ENCODE measurements at regions not wholly inside any gene's neighbourhood (a gene's known extent, or its start where the extent isn't known, plus 50 kb on each side); places are given as distances from the start of the nearest gene placed in this dataset.

GRCh38 chr10:31595992-31596391, 277.0 kb downstream of the ZEB1 start:
- no peaks in the 10 kb centered on the region for H3K4me1 ChIP-seq (ENCODE audit: control insufficient read depth, insufficient read depth, low read length)
- H3K27ac ChIP-seq (ENCODE audit: low read length): no peak overlapping the region
- intact Hi-C loops (cut with micrococcal nuclease): no loop called here
- H3K9me3 Mint-ChIP-seq: peaks cover 5 to 8% of the 10 kb centered on the region in 2 donors
- H3K27ac Mint-ChIP-seq: no peak overlapping the region
- no peak for DNase-seq
- TF ChIP-seq, protein P1, sequence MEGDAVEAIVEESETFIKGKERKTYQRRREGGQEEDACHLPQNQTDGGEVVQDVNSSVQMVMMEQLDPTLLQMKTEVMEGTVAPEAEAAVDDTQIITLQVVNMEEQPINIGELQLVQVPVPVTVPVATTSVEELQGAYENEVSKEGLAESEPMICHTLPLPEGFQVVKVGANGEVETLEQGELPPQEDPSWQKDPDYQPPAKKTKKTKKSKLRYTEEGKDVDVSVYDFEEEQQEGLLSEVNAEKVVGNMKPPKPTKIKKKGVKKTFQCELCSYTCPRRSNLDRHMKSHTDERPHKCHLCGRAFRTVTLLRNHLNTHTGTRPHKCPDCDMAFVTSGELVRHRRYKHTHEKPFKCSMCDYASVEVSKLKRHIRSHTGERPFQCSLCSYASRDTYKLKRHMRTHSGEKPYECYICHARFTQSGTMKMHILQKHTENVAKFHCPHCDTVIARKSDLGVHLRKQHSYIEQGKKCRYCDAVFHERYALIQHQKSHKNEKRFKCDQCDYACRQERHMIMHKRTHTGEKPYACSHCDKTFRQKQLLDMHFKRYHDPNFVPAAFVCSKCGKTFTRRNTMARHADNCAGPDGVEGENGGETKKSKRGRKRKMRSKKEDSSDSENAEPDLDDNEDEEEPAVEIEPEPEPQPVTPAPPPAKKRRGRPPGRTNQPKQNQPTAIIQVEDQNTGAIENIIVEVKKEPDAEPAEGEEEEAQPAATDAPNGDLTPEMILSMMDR (IDR thresholded peaks at IDR 0.05): no peak
- H3K4me1 Mint-ChIP-seq: no peaks in the 10 kb centered on the region
- H3K4me3 Mint-ChIP-seq: no peak overlapping the region
- H3K27me3 ChIP-seq (ENCODE audit: control insufficient read depth, insufficient read depth, low read length): no peaks in the 10 kb centered on the region
- H3K4me3 ChIP-seq (ENCODE audit: low read length): no peak overlapping the region
- 54% methylated on average over 3 of the region's 3 CpGs for WGBS (ENCODE audit: insufficient coverage)
- H3K9me3 ChIP-seq (ENCODE audit: control insufficient read depth, insufficient read depth, low read length): no peaks in the 10 kb centered on the region
- H3K36me3 Mint-ChIP-seq: peaks cover 13% of the 10 kb centered on the region
- H3K36me3 ChIP-seq (ENCODE audit: control insufficient read depth, insufficient read depth, low read length): no peaks in the 10 kb centered on the region
- peaks cover 13 to 18% of the 10 kb centered on the region in 2 donors for H3K27me3 Mint-ChIP-seq (ENCODE audit: low read depth in 2 of 2)
- ATAC-seq: no peak

DNA sequence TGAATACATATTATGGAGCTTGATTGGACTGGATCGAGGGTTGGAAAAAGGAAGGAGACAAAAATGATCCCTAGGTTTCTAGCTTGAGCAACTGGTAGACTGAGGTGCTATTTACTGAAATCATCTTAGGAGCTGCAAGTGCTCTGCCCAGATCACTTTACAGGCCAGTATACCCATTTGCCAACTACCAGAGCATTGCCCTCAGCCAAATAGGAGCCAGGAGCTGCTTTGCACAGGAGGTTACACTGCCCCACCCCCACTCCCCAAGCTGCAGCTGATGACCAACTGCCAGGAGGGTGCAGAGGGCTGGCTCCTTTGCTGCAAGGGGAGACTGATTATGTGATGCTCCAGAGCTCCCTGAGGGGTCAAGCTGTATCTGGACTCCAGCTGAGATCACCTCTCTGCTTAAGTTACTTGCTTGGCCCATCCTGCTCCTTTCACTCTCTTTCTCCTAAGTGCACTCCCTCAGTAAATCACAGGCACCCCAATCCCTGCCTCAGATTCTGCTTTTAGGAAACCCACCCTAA, 275.4 kb downstream of the ZEB1 start:
- Mint-ChIP-seq H3K27ac (no peak overlapping the region), H3K27me3 (ENCODE audit: low read depth in 2 of 2) (peaks cover 18 to 23% of the 10 kb centered on the region in 2 donors), H3K9me3 (peaks cover 5 to 8% of the 10 kb centered on the region in 2 donors), H3K4me3 (no peak overlapping the region), H3K4me1 (no peaks in the 10 kb centered on the region), H3K36me3 (peaks cover 13% of the 10 kb centered on the region)
- ATAC-seq (no peak), DNase-seq (no peak)
- no peak overlapping the region for H3K27ac ChIP-seq (ENCODE audit: low read length)
- H3K9me3 ChIP-seq (ENCODE audit: control insufficient read depth, insufficient read depth, low read length): no peaks in the 10 kb centered on the region
- H3K36me3 ChIP-seq (ENCODE audit: control insufficient read depth, insufficient read depth, low read length): no peaks in the 10 kb centered on the region
- 91% methylated on average over 1 of the region's 1 CpG for WGBS (ENCODE audit: insufficient coverage)
- TF ChIP-seq, protein P1 (IDR thresholded peaks at IDR 0.05): no peak
- intact Hi-C loops (cut with micrococcal nuclease): no loop called here
- no peaks in the 10 kb centered on the region for H3K4me1 ChIP-seq (ENCODE audit: control insufficient read depth, insufficient read depth, low read length)
- no peaks in the 10 kb centered on the region for H3K27me3 ChIP-seq (ENCODE audit: control insufficient read depth, insufficient read depth, low read length)
- H3K4me3 ChIP-seq (ENCODE audit: low read length): no peak overlapping the region

- Mint-ChIP-seq H3K36me3 (peaks cover 13% of the 10 kb centered on the region), H3K9me3 (peaks cover 5 to 8% of the 10 kb centered on the region in 2 donors), H3K27me3 (ENCODE audit: low read depth in 2 of 2) (peaks cover 18 to 23% of the 10 kb centered on the region in 2 donors), H3K4me3 (no peak overlapping the region), H3K27ac (no peak overlapping the region), H3K4me1 (no peaks in the 10 kb centered on the region)
- TF ChIP-seq, protein P1 (IDR thresholded peaks at IDR 0.05): no peak
- WGBS (ENCODE audit: insufficient coverage): 93% methylated on average over 1 of the region's 2 CpGs
- DNase-seq: no peak
- no peak for ATAC-seq
- Histone ChIP-seq H3K9me3 (ENCODE audit: control insufficient read depth, insufficient read depth, low read length) (no peaks in the 10 kb centered on the region), H3K4me3 (ENCODE audit: low read length) (no peak overlapping the region), H3K27ac (ENCODE audit: low read length) (no peak overlapping the region), H3K27me3 (ENCODE audit: control insufficient read depth, insufficient read depth, low read length) (no peaks in the 10 kb centered on the region), H3K36me3 (ENCODE audit: control insufficient read depth, insufficient read depth, low read length) (no peaks in the 10 kb centered on the region), H3K4me1 (ENCODE audit: control insufficient read depth, insufficient read depth, low read length) (no peaks in the 10 kb centered on the region)
- intact Hi-C loops (cut with micrococcal nuclease): no loop called here
These were observed 274.1 kb downstream of the ZEB1 start for GRCh38 chr10:31593124-31593523.

GRCh38 chr10:31591569-31591968, 272.6 kb downstream of the ZEB1 start:
- H3K36me3 Mint-ChIP-seq: peaks cover 13% of the 10 kb centered on the region

More at GRCh38 chr10:31591569-31591968, 272.6 kb downstream of the ZEB1 start:
- Histone ChIP-seq H3K4me1 (ENCODE audit: control insufficient read depth, insufficient read depth, low read length) (peaks cover 7% of the 10 kb centered on the region), H3K36me3 (ENCODE audit: control insufficient read depth, insufficient read depth, low read length) (no peaks in the 10 kb centered on the region), H3K9me3 (ENCODE audit: control insufficient read depth, insufficient read depth, low read length) (no peaks in the 10 kb centered on the region), H3K27me3 (ENCODE audit: control insufficient read depth, insufficient read depth, low read length) (no peaks in the 10 kb centered on the region), H3K27ac (ENCODE audit: low read length) (no peak overlapping the region), H3K4me3 (ENCODE audit: low read length) (no peak overlapping the region)
- intact Hi-C loops (cut with micrococcal nuclease): no loop called here
- no peak for DNase-seq
- no peak overlapping the region for H3K27ac Mint-ChIP-seq
- ATAC-seq: no peak
- H3K27me3 Mint-ChIP-seq (ENCODE audit: low read depth in 2 of 2): peaks cover 23% of the 10 kb centered on the region in 2 donors
- TF ChIP-seq, protein P1 (IDR thresholded peaks at IDR 0.05): no peak
- no peak overlapping the region for H3K4me3 Mint-ChIP-seq
- H3K4me1 Mint-ChIP-seq: peaks cover 6 to 10% of the 10 kb centered on the region in 2 donors
- H3K9me3 Mint-ChIP-seq: peaks cover 5 to 8% of the 10 kb centered on the region in 2 donors
